ENCODE measurements at regions not wholly inside any gene's neighbourhood (a gene's known extent, or its start where the extent isn't known, plus 50 kb on each side); places are given as distances from the start of the nearest gene placed in this dataset.

DNA sequence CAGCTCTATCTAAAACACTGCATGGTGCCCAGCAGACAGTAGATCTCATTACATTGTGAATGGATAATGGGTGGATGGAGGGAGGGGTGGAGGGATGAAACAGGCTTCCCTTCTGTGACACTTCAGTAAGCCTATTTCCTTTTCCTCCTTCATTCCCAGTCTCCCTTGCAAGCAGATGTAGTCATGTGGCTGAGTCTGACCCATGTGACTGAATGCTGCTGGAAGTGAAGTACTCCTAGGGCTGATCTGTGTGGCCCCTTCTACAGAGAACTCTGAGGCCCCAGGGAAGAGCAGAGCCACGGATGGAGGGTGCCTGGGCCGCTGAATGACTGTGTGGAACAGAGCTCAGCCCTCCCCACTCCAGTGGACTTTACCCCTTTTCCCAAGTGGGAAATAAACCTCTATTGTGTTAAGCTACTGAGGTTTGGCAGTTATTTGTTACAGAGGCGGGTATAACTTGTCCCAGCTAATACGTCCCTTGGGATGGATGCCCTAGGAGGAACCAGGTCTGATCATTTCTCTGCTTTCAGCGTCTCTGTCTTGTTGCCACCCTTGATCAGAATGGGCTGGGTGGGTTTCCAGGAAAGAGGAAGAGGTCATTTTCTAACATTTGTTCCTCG, 176.1 kb upstream of the MVB12B start:
- ATAC-seq (ENCODE audit: low read depth) (no peak), DNase-seq (no peak)
- Mint-ChIP-seq H3K4me1 (peaks cover 9% of the 10 kb centered on the region), H3K36me3 (no peaks in the 10 kb centered on the region), H3K9me3 (no peaks in the 10 kb centered on the region), H3K27me3 (peaks cover 24% of the 10 kb centered on the region), H3K4me3 (no peak overlapping the region), H3K27ac (no peak overlapping the region)
- POLR2A ChIA-PET = no interaction called here

DNA sequence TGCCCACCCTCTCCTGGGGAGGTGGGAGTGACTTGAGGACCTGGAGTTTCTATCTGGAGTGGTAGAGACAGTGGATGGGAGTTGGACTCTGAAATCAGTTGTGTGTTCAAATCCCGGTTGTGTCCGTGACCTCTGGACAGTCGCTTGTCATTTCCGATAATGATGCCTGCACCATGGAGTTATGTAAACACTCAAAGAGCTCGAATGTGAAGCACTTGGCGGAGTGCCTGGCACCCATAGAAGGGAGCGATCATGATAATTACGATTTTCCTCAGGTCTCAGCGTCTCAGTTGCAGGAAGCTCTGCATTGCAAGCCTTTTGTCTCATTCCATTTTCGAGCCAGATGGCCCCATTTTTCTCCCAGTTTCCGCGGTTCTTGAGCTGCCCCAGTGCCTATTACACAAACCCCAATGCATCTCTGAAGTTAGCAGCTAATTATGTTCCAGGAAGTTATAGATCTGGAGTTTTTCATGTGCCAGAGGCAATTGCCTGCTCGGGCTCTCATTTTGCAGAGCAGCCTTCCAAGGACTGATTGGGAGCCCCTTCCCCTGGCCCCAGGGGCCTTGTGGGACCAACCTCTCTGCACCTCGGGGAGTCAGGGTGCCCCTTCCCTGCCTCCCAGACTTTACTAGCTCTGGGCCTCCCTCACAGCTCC, 175.5 kb upstream of the MVB12B start:
- Mint-ChIP-seq H3K4me1 (peaks cover 6% of the 10 kb centered on the region), H3K27ac (no peak overlapping the region), H3K36me3 (no peaks in the 10 kb centered on the region), H3K4me3 (no peak overlapping the region), H3K9me3 (no peaks in the 10 kb centered on the region), H3K27me3 (peaks cover 21% of the 10 kb centered on the region)
- POLR2A ChIA-PET = no interaction called here
- ATAC-seq (ENCODE audit: low read depth) (no peak), DNase-seq (no peak)

DNA sequence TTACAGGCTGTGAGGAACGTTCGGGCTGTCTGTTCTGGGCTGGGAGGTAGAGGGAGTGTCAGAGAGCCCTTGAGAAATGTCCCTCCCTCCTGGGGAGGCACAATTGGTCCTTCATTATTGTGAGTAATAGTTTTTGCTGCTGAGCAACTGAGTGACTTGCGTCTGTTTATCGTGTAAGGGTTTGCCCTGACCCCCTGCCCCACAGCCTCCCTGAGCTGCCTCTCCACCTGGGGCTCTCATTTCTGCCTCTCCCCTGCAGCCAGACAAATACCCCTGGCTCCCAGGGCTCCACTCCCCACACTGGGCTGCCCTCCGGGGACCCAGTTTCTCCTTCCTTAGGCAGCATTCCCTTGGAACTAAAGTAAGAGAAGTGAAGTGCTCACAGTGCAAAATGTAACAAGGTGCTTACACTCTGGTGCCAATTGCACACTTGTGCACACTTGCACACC, 174.9 kb upstream of the MVB12B start:
- no peak overlapping the region for H3K27ac Mint-ChIP-seq
- H3K27me3 Mint-ChIP-seq = peaks cover 17% of the 10 kb centered on the region
- DNase-seq = no peak
- H3K9me3 Mint-ChIP-seq = no peaks in the 10 kb centered on the region
- H3K36me3 Mint-ChIP-seq = no peaks in the 10 kb centered on the region
- no peak overlapping the region for H3K4me3 Mint-ChIP-seq
- POLR2A ChIA-PET = no interaction called here
- no peak for ATAC-seq (ENCODE audit: low read depth)
- H3K4me1 Mint-ChIP-seq = peaks cover under 1% of the 10 kb centered on the region

DNA sequence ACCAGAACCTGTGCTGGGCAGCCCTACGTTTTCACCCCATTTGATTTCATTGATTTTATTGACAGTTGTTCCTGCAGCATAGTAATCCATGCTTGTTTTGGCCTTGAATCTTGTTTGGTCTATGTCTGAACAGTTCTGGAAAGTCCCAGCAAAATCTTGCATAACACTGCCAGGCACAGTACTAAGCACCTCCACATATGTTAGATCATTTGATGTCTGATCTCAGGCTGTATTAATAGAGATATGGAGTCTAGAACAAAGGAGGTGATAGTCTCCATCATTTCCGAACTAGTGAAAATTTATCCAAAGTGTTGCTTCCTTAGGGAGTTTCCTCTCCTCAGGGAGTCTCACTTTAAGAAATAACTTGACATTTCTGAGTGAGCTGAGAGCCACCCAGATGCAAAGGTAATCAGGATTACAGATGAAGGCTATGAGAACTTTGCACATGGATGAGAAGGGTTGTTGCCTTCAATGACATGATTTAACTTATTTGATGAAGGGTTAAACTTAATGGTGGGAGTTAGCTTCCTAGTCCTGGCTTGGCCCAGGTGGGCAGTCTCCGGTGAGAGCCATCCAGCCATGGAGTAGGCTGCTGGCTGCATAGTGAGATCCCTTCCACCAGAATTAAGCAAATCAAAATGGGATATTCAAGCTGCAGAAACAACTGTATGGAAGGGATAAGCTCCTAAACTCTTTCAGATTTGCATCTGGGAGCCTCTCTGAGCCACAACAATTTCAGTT, 173.8 kb upstream of the MVB12B start:
- H3K27me3 Mint-ChIP-seq = peaks cover 7% of the 10 kb centered on the region
- POLR2A ChIA-PET = no interaction called here
- no peak overlapping the region for H3K27ac Mint-ChIP-seq
- H3K4me1 Mint-ChIP-seq = no peaks in the 10 kb centered on the region
- no peaks in the 10 kb centered on the region for H3K36me3 Mint-ChIP-seq
- H3K9me3 Mint-ChIP-seq = no peaks in the 10 kb centered on the region
- no peak overlapping the region for H3K4me3 Mint-ChIP-seq
- DNase-seq = no peak
- no peak for ATAC-seq (ENCODE audit: low read depth)

DNA sequence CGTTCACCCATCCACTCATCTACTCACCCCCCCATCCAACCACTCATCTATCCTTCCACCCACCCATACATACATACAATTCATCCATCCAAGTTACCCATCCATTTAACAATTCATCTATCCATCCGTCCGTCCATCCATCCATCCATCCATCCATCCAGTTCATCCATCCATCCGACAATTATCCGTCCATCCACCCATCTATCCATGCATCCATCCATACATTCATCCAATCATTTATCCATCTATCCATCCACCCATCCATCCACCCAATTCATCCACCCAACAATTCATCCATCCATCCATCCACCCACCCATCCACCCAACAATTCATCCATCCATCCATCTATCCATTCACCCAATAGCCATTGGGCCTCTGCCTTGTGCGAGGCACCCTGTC, 173.2 kb upstream of the MVB12B start:
- no peak for ATAC-seq (ENCODE audit: low read depth)

DNA sequence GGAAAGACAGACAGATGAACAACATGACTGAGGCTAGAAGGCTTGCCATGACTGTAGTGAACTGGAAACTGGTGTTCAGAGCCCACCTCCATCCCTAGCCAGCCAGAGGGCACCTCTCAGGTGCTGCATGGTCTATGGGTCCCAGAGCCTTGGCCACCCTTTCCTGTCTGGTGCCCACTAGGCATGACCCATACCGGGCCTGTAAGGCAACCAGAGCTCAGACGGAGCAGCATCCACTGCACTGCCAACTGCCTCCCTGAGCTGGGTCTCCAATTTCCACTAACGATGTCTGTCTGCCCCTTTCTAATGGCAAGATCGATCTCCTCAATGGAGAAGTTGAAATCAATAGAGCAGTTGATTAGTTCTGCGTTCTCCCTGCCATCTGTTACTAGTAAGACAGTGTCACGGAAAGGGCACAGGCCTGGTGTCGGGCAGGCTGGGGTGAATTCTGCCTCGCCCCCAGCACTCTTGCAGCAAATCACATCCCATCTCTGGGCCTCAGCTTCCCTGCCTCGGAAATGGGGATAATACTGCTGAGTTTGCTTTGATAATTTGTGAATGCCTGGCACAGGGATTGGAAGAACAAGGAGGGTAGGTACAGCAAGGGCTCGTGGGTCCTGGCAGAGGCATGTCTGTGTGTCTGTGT, 172.3 kb upstream of the MVB12B start:
- Mint-ChIP-seq H3K4me3 (no peak overlapping the region), H3K36me3 (no peaks in the 10 kb centered on the region), H3K9me3 (no peaks in the 10 kb centered on the region), H3K27me3 (no peaks in the 10 kb centered on the region), H3K4me1 (no peaks in the 10 kb centered on the region), H3K27ac (no peak overlapping the region)
- POLR2A ChIA-PET = no interaction called here
- ATAC-seq (ENCODE audit: low read depth) (no peak), DNase-seq (no peak)

More for the DNA sequence above, 173.2 kb upstream of the MVB12B start:
- Mint-ChIP-seq H3K27me3 (peaks cover 3% of the 10 kb centered on the region), H3K4me3 (no peak overlapping the region), H3K4me1 (no peaks in the 10 kb centered on the region), H3K27ac (no peak overlapping the region), H3K9me3 (no peaks in the 10 kb centered on the region), H3K36me3 (no peaks in the 10 kb centered on the region)
- DNase-seq = no peak
- POLR2A ChIA-PET = no interaction called here

DNA sequence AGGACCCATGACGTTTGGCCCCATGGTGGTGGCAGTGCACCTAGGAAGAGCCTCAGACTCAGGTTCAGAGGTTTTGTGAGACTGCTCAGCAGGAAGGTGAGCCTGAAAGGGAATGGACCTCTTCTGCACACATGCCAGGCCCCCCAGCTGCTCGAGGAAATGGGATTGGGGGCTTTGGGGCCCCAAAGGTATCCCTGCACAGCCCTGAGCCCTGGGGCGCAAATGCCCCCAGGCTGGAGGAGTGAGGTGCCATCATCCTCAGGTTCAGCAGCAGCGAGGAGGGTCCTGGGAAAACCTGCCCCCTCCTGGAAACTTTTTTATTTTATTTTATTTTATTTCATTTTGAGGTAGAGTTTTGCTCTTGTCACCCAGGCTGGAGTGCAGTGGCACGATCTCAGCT, 171.8 kb upstream of the MVB12B start:
- POLR2A ChIA-PET = no interaction called here
- Mint-ChIP-seq H3K27me3 (no peaks in the 10 kb centered on the region), H3K36me3 (no peaks in the 10 kb centered on the region), H3K9me3 (no peaks in the 10 kb centered on the region), H3K4me1 (no peaks in the 10 kb centered on the region), H3K27ac (no peak overlapping the region), H3K4me3 (no peak overlapping the region)
- DNase-seq (no peak), ATAC-seq (ENCODE audit: low read depth) (no peak)

DNA sequence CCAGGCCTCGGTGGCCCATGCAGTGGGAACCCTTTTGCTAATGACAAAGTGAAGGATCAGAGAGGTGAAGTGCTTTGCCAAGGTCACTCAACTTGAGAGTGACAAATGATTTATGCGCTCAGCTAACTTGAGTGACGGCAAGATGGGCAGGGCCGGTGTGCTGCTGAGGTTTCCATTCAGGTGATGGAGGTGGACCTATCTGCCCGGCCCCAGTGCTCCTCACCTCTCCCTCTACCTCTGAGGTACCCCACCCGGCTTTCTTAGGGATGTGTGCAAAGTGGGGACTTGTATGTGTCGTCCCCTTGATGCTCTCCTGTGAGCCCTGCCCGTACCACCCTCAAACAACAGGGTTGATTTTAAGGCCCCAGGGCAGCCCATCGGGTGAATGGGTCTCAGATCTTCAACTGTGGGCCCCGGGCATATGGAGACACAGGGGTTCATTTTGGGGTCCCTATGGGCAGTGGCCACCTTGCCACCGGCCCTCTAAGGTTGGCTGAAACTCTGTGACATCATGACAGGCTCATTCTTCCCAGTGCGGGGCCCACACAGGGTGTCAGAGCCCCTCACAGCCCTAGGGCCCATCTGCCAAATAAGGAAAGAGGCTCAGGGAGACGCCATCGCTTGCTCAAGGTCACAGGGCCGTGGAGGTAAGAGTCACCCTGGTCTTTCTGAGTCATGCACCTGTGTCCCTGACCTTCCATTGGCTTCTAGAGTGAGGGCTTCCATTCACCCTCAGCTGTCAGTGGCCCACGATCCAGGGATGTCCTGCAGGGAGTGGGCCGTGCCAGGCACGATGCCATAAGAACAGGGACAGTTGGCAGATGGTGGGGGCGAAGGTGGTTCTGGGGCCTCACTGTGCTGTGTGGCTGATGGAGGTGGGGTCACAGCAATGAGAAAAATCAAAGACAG, 170.6 kb upstream of the MVB12B start:
- POLR2A ChIA-PET = no interaction called here
- ATAC-seq (ENCODE audit: low read depth) (no peak), DNase-seq (no peak)
- Mint-ChIP-seq H3K4me3 (no peak overlapping the region), H3K36me3 (no peaks in the 10 kb centered on the region), H3K27ac (no peak overlapping the region), H3K27me3 (no peaks in the 10 kb centered on the region), H3K4me1 (no peaks in the 10 kb centered on the region), H3K9me3 (no peaks in the 10 kb centered on the region)

DNA sequence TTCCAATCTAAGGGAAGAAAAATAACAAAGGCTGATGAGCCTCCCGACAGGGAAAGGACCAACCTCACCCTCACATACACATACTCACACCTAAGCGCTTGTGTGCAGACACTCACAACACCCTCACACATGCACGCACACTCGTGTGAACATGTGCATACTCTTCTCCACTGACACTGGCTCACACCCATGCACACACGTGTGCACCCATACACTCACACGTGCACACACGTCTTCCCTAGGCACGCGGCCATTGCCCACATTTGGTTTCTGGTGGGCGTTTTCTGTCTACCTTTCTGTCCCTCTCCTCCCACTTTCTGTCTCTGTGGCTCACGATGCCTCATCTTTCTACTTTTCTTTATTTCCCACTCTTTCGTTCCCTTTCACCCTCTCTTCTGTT, 169.7 kb upstream of the MVB12B start:
- POLR2A ChIA-PET = no interaction called here
- no peaks in the 10 kb centered on the region for H3K27me3 Mint-ChIP-seq
- no peak overlapping the region for H3K4me3 Mint-ChIP-seq
- no peak overlapping the region for H3K27ac Mint-ChIP-seq
- no peaks in the 10 kb centered on the region for H3K36me3 Mint-ChIP-seq
- no peak for DNase-seq
- H3K9me3 Mint-ChIP-seq = no peaks in the 10 kb centered on the region
- no peak for ATAC-seq (ENCODE audit: low read depth)
- H3K4me1 Mint-ChIP-seq = no peaks in the 10 kb centered on the region

DNA sequence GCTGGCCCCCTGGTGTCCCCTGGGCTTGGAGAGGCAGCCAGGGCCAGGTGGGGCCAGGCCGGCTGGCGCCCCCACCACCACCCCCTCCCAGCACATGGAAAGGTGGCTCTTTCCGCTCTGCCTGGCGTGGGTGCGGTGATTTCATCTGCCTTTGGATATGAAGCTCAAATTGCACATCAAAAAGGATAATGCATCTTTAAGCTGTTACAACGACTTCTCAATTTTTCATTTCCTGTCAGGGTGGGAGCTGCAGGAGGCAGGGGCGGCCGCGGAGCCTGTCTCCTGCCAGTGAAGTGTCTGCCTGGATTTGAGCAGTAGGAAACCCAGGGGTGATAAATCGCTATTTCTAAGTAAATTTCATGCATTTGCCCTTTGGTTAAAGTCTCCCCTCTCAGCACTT, 169.2 kb upstream of the MVB12B start:
- no peak overlapping the region for H3K4me3 Mint-ChIP-seq
- H3K27me3 Mint-ChIP-seq = no peaks in the 10 kb centered on the region
- no peak for ATAC-seq (ENCODE audit: low read depth)

DNA sequence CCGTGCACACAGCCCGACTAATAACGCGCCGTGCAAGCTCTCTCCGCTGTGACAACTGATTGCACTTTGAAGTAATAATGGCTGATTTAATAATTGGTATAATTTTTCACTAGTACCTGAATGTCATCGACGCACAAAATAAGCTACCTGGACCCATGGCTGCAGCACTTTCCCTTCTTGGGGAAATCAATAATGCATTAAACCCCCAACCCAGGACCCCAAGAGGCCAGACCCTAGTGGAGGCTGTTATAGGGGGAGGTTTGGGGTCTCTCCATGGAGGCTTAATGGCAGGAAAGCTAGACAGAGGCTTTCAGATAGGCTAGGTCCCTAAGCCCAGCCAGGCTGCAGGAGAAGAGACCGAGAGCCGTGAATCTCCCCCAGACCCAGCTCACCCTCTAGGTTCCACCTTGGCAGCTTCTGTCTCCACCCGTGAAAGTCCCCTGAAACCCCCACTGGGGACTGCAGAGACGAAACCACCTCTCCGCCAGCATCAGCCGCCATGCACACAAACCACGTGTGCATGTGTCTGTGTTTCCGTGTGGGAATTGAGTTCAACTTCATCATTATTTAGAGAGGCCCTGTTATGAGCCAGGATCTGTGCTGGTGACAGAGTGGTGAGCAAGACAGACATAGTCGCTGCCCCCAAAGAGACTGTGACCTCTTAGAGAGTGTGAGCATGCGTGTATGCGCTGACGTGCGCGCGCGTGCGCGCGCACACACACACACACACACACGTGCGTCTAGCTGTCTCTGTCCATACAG, 168.6 kb upstream of the MVB12B start:
- Mint-ChIP-seq H3K27ac (no peak overlapping the region), H3K27me3 (no peaks in the 10 kb centered on the region), H3K4me3 (no peak overlapping the region), H3K36me3 (no peaks in the 10 kb centered on the region), H3K4me1 (no peaks in the 10 kb centered on the region), H3K9me3 (no peaks in the 10 kb centered on the region)
- ATAC-seq (ENCODE audit: low read depth) (no peak), DNase-seq (no peak)
- POLR2A ChIA-PET = no interaction called here

More for the DNA sequence above, 169.2 kb upstream of the MVB12B start:
- no peaks in the 10 kb centered on the region for H3K36me3 Mint-ChIP-seq
- no peak overlapping the region for H3K27ac Mint-ChIP-seq
- no peaks in the 10 kb centered on the region for H3K4me1 Mint-ChIP-seq
- POLR2A ChIA-PET = no interaction called here
- no peak for DNase-seq
- H3K9me3 Mint-ChIP-seq = no peaks in the 10 kb centered on the region

DNA sequence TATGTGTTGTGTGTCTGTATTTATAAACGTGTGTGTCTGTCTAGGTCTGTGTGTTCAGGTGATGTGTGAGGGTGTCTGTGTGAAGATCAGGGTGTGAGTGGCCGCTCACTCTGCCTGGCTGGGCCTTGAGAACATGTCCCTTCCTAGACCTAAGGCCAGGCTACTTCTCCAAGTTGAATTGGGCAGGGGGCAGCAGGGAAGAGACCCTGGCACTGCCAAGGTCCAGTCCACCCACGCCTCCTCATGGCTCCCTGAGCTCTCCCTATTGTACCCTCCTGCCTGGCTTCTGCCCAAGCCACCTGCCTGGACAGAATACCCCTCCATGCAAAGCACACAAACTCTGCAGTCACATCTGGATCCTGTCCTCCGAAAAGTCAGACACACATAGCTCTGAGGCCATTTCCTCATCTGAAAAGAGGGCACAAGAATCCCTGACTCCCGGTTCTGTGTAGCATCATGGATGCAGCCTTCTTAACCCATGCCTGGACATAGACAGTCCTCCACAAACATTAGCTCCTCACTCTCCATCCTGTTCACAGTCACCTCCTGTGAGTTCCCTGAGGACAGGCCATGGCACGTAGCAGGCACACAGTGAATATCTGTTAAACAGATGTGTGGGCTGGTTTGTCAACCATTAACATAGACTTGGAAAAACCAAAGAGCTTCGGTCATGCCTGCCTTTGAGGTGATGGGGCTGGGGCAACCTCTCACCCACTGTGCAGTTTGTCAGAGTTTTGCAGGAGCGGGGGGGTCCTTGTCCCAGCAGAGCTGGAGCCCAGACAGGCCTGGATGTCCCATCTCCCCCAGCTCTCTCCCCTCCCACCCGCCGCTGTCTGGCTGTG, 167.8 kb upstream of the MVB12B start:
- H3K27me3 Mint-ChIP-seq = no peaks in the 10 kb centered on the region
- H3K27ac Mint-ChIP-seq = no peak overlapping the region
- no peaks in the 10 kb centered on the region for H3K4me1 Mint-ChIP-seq
- H3K9me3 Mint-ChIP-seq = no peaks in the 10 kb centered on the region
- ATAC-seq (ENCODE audit: low read depth) = no peak
- H3K4me3 Mint-ChIP-seq = no peak overlapping the region
- H3K36me3 Mint-ChIP-seq = no peaks in the 10 kb centered on the region
- no peak for DNase-seq
- POLR2A ChIA-PET = no interaction called here

Measured in activated naive CD8-positive, alpha-beta T cell treated with anti-CD3 and anti-CD28 coated beads, Interleukin-2, amount 10 ng/mL, durations not matched to agents 7 days and 5 days (primary cell).